ENCODE measurements at regions not wholly inside any gene's neighbourhood (a gene's known extent, or its start where the extent isn't known, plus 50 kb on each side); places are given as distances from the start of the nearest gene placed in this dataset.

- in situ Hi-C loops (cut with HindIII; ENCODE audit: low sequenced_read_pairs) = no loop called here
- no peak for DNase-seq (ENCODE audit: low spot score)
Measured at GRCh38 chr11:115580927-115581680, 76.9 kb upstream of the CADM1 start.

DNA sequence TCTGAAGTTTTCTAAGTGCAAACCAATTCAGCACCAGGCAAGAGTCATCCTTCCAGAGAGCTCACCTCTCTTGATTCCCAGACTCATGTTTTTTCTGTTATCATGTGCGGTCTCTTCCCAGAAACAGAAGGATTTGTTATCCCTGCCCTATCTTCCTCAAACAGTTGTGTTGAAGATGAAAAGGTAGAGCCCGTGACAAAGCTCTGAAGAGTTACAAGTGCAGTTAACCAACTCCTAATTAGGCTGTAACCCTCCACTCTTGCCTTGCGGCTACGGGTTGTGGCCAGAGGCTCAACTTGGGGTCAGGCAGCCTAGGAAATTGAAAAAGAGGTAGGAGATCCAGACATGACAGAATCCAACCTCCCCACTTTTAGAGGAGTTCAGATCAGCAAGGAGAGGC lies 76.2 kb upstream of the CADM1 start:
- in situ Hi-C loops (cut with HindIII; ENCODE audit: low sequenced_read_pairs) = no loop called here
- no peak for DNase-seq (ENCODE audit: low spot score)

DNA sequence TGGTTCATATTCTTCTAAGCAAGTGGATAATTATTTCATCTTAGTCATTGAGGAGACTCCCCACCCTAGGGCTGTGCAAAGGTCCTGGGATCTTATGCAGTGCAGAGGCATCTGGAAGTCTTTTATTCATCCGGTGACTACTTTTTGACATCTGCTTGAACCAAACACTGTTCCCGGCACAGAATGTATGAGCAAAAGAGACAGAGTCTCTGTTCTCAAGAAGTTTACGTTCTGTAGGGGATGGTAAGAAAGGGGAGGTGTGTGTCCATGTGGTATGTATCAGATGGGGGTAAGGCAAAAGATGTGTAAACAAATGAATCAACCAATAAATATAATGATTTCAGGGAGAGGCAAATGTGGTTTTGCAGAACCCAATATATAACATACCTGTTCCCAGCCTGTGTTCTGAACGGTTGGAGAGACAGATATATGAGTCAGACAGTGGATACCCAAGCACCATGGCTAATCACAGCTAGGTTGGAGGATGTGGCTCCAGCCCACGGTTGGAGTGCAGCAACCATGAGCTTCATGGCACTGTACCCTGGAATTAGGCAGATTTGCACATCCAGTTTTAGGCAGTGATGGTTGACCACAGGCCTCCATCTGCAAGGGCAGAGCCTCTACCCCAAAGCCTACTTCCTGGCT lies 75.1 kb upstream of the CADM1 start:
- no peak for DNase-seq (ENCODE audit: low spot score)
- in situ Hi-C loops (cut with HindIII; ENCODE audit: low sequenced_read_pairs) = no loop called here

GRCh38 chr11:115578275-115578674 lies 74.1 kb upstream of the CADM1 start:
- no peak for DNase-seq (ENCODE audit: low spot score)
- in situ Hi-C loops (cut with HindIII; ENCODE audit: low sequenced_read_pairs) = no loop called here

GRCh38 chr11:115577701-115578100 lies 73.5 kb upstream of the CADM1 start:
- in situ Hi-C loops (cut with HindIII; ENCODE audit: low sequenced_read_pairs) = no loop called here

GRCh38 chr11:115576606-115577380 lies 72.6 kb upstream of the CADM1 start:
- in situ Hi-C loops (cut with HindIII; ENCODE audit: low sequenced_read_pairs) = no loop called here
- no peak for DNase-seq (ENCODE audit: low spot score)

More at GRCh38 chr11:115577701-115578100, 73.5 kb upstream of the CADM1 start:
- no peak for DNase-seq (ENCODE audit: low spot score)

GRCh38 chr11:115572551-115572950 lies 68.3 kb upstream of the CADM1 start:
- DNase-seq (ENCODE audit: low spot score) = no peak
- in situ Hi-C loops (cut with HindIII; ENCODE audit: low sequenced_read_pairs) = no loop called here

GRCh38 chr11:115566180-115566764 lies 62.1 kb upstream of the CADM1 start:
- peak; percentile 24 for DNase-seq (ENCODE audit: low spot score)

DNA sequence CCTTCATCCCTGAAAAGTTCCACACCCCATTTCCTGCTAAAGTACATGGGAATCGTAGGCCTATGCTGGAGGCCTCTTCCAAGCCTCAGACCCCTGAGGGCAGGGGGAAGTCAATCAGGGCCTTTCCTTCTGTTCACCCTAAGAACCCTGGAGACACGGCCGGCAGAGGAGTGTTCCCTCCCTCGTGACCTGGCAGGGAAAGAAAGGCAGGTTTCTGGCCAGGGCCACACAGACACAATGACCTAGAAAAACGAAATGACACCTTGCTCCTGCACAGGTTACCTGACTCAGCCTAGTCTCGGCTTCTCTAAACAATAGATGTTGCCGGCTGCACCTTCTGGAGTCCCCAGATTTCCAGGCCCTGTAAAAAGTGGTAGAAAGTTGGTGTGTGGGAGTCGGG lies 60.6 kb upstream of the CADM1 start:
- in situ Hi-C loops (cut with HindIII; ENCODE audit: low sequenced_read_pairs) = no loop called here
- DNase-seq (ENCODE audit: low spot score) = peak; percentile 56

More at GRCh38 chr11:115566180-115566764, 62.1 kb upstream of the CADM1 start:
- in situ Hi-C loops (cut with HindIII; ENCODE audit: low sequenced_read_pairs) = no loop called here

DNA sequence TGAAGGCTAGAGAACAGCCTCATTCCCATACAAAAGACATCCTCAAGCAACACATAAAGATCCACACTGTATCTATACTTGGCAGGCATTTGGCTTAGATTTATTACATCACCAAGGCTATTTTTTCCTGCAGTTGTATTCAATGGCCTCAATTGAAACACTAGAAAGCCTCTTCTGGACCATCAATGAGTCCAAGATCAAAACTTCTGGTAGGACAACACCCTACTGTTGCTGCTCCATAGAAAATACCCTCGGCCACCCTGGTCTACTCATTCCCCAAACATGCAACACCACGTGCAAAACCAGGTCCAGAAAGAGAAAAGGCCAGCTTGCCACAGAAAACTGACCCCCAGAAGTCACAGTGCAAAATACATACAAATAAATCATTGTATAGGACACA lies 56.9 kb upstream of the CADM1 start:
- in situ Hi-C loops (cut with HindIII; ENCODE audit: low sequenced_read_pairs) = no loop called here

GRCh38 chr11:115558635-115559034 lies 54.4 kb upstream of the CADM1 start:
- in situ Hi-C loops (cut with HindIII; ENCODE audit: low sequenced_read_pairs) = no loop called here
- DNase-seq (ENCODE audit: low spot score) = no peak

More for the DNA sequence above, 56.9 kb upstream of the CADM1 start:
- DNase-seq (ENCODE audit: low spot score) = no peak

GRCh38 chr11:115557681-115558080 lies 53.5 kb upstream of the CADM1 start:
- in situ Hi-C loops (cut with HindIII; ENCODE audit: low sequenced_read_pairs) = no loop called here
- DNase-seq (ENCODE audit: low spot score) = no peak

GRCh38 chr11:115556984-115557383 lies 52.8 kb upstream of the CADM1 start:
- DNase-seq (ENCODE audit: low spot score) = no peak

GRCh38 chr11:115555336-115556090 lies 51.3 kb upstream of the CADM1 start:
- in situ Hi-C loops (cut with HindIII; ENCODE audit: low sequenced_read_pairs) = no loop called here

More at GRCh38 chr11:115556984-115557383, 52.8 kb upstream of the CADM1 start:
- in situ Hi-C loops (cut with HindIII; ENCODE audit: low sequenced_read_pairs) = no loop called here

More at GRCh38 chr11:115555336-115556090, 51.3 kb upstream of the CADM1 start:
- DNase-seq (ENCODE audit: low spot score) = no peak

Data from G401 (cell line).